SK-N-SH treated with all-trans-retinoic acid at 6 μM for 48 hours (cell line): ENCODE measurements at regions not wholly inside any gene's neighbourhood (a gene's known extent, or its start where the extent isn't known, plus 50 kb on each side); places are given as distances from the start of the nearest gene placed in this dataset.

Experiments
- ATAC-seq: fragments of 200-7000 bp; cut with Tn5 transposase; 3 replicates; pipeline ENCODE4 v1.9.1; 2020; ENCODE audit warnings: mild to moderate bottlenecking, moderate library complexity
- ARNTL ChIP-seq: fragments of 450-650 bp; formaldehyde crosslinking; IDR thresholded peaks from 2 replicates; pipeline ENCODE4 v1.5.0; 2020; ENCODE audit warnings: low read depth, mild to moderate bottlenecking, moderate library complexity, borderline replicate concordance
- BACH2 ChIP-seq: fragments of 250-450 bp; sonication (Bioruptor Pico); IDR thresholded peaks from 2 replicates; pipeline ENCODE4 v1.9.0; 2021; ENCODE audit warnings: mild to moderate bottlenecking, borderline replicate concordance
- CREB5 ChIP-seq: fragments of 250-450 bp; sonication (Bioruptor Pico); IDR thresholded peaks from 2 replicates; pipeline ENCODE4 v1.5.1; 2020; ENCODE audit warnings: low read depth, mild to moderate bottlenecking, moderate library complexity
- CSDC2 ChIP-seq: fragments of 250-450 bp; sonication (Bioruptor Pico); IDR thresholded peaks from 2 replicates; pipeline ENCODE4 v1.5.0; 2020; ENCODE audit warnings: mild to moderate bottlenecking, moderate library complexity
- CSRNP3 ChIP-seq: fragments of 250-450 bp; sonication (Bioruptor Pico); IDR thresholded peaks from 2 replicates; pipeline ENCODE4 v1.5.1; 2021; ENCODE audit warnings: mild to moderate bottlenecking, moderate library complexity
- GLIS3 ChIP-seq: fragments of 250-450 bp; sonication (Bioruptor Pico); IDR thresholded peaks from 2 replicates; pipeline ENCODE4 v1.5.0; 2020; ENCODE audit warnings: mild to moderate bottlenecking, moderate library complexity
- ISL1 ChIP-seq: fragments of 250-450 bp; sonication (Bioruptor Pico); IDR thresholded peaks from 2 replicates; pipeline ENCODE4 v2.1.2; 2022; ENCODE audit warnings: mild to moderate bottlenecking, moderate library complexity
- OSR1 ChIP-seq: fragments of 250-450 bp; sonication (Bioruptor Pico); IDR thresholded peaks from 2 replicates; pipeline ENCODE4 v1.8.0; 2022; ENCODE audit warnings: moderate library complexity, mild to moderate bottlenecking, inconsistent platforms
- PATZ1 ChIP-seq: fragments of 250-450 bp; sonication (Bioruptor Pico); IDR thresholded peaks from 2 replicates; pipeline ENCODE4 v1.8.0; 2020; ENCODE audit warnings: mild to moderate bottlenecking, moderate library complexity, borderline replicate concordance
- POU6F1 ChIP-seq: fragments of 250-450 bp; sonication (Bioruptor Pico); IDR thresholded peaks from 2 replicates; pipeline ENCODE4 v1.8.0; 2021; ENCODE audit warnings: low read depth, mild to moderate bottlenecking, moderate library complexity, borderline replicate concordance
- PPARA ChIP-seq: fragments of 250-450 bp; sonication (Bioruptor Pico); IDR thresholded peaks from 2 replicates; pipeline ENCODE4 v1.5.0; 2020; ENCODE audit warnings: mild to moderate bottlenecking, borderline replicate concordance
- RARB ChIP-seq: fragments of 250-450 bp; sonication (Bioruptor Pico); IDR thresholded peaks from 2 replicates; pipeline ENCODE4 v1.8.0; 2021; ENCODE audit warnings: mild to moderate bottlenecking, moderate library complexity
- SNAI2 ChIP-seq: fragments of 250-450 bp; sonication (Bioruptor Pico); IDR thresholded peaks from 2 replicates; pipeline ENCODE4 v1.5.0; 2020; ENCODE audit warnings: mild to moderate bottlenecking, moderate library complexity
- TCF4 ChIP-seq: fragments of 250-450 bp; sonication (Bioruptor Pico); IDR thresholded peaks from 2 replicates; pipeline ENCODE4 v1.8.0; 2021; ENCODE audit warnings: mild to moderate bottlenecking, moderate library complexity, borderline replicate concordance
- TOX ChIP-seq: fragments of 250-450 bp; sonication (Bioruptor Pico); IDR thresholded peaks from 2 replicates; pipeline ENCODE4 v1.8.0; 2021; ENCODE audit warnings: mild to moderate bottlenecking, moderate library complexity, borderline replicate concordance
- TSHZ2 ChIP-seq: fragments of 250-450 bp; sonication (Bioruptor Pico); IDR thresholded peaks from 2 replicates; pipeline ENCODE4 v1.5.0; 2020; ENCODE audit warnings: mild to moderate bottlenecking, moderate library complexity
- ZC3H10 ChIP-seq: fragments of 250-450 bp; sonication (Bioruptor Pico); IDR thresholded peaks from 2 replicates; pipeline ENCODE4 v1.5.1; 2021; ENCODE audit warnings: mild to moderate bottlenecking, moderate library complexity
- ZFP3 ChIP-seq: fragments of 250-450 bp; sonication (Bioruptor Pico); IDR thresholded peaks from 2 replicates; pipeline ENCODE4 v1.5.0; 2020; ENCODE audit warnings: mild to moderate bottlenecking, moderate library complexity
- ZFP30 ChIP-seq: fragments of 450-650 bp; formaldehyde crosslinking; IDR thresholded peaks from 2 replicates; pipeline ENCODE4 v1.5.0; 2022; ENCODE audit warnings: mild to moderate bottlenecking, moderate library complexity
- ZNF565 ChIP-seq: fragments of 450-650 bp; formaldehyde crosslinking; conservative IDR thresholded peaks from 2 replicates; pipeline ENCODE4 v1.5.0; 2020; ENCODE audit warnings: low read depth, mild to moderate bottlenecking, moderate library complexity
- ZNF70 ChIP-seq: fragments of 450-650 bp; formaldehyde crosslinking; IDR thresholded peaks from 2 replicates; pipeline ENCODE4 v1.5.0; 2020; ENCODE audit warnings: mild to moderate bottlenecking, moderate library complexity

GRCh38 chr5:71961786-71962185, 145.5 kb upstream of the MAP1B start:
- ATAC-seq, result no peak
- TF ChIP-seq CSDC2 (CRISPR knock-in tag), result no peak
- no peak for TF ChIP-seq CSRNP3
- no peak for TF ChIP-seq TOX (CRISPR knock-in tag)
- no peak for TF ChIP-seq PATZ1 (CRISPR knock-in tag)
- no peak for TF ChIP-seq CREB5 (CRISPR knock-in tag)
- no peak for TF ChIP-seq ARNTL
- no peak for TF ChIP-seq ZFP30 (CRISPR knock-in tag)
- TF ChIP-seq ZNF70, result no peak

- TF ChIP-seq POU6F1 (CRISPR knock-in tag) (no peak), TOX (CRISPR knock-in tag) (no peak), CSDC2 (CRISPR knock-in tag) (no peak), PPARA (CRISPR knock-in tag) (no peak), CREB5 (CRISPR knock-in tag) (no peak), ZFP3 (CRISPR knock-in tag) (no peak), TSHZ2 (CRISPR knock-in tag) (no peak)
- no peak for ATAC-seq
Observed at GRCh38 chr5:71969460-71969859, 137.8 kb upstream of the MAP1B start.

- no peak for TF ChIP-seq PPARA (CRISPR knock-in tag)
- no peak for TF ChIP-seq BACH2
- ATAC-seq, result no peak
Observed at GRCh38 chr5:71971862-71972261, 135.4 kb upstream of the MAP1B start.

GRCh38 chr5:71972777-71973473, 134.3 kb upstream of the MAP1B start:
- ATAC-seq, result no peak
- TF ChIP-seq OSR1 (no peak), ZNF565 (CRISPR knock-in tag) (no peak), CSDC2 (CRISPR knock-in tag) (no peak), SNAI2 (CRISPR knock-in tag) (no peak), CREB5 (CRISPR knock-in tag) (no peak), ISL1 (CRISPR knock-in tag) (no peak), BACH2 (no peak), ZC3H10 (CRISPR knock-in tag) (no peak), RARB (CRISPR knock-in tag) (no peak), TCF4 (CRISPR knock-in tag) (no peak), TSHZ2 (CRISPR knock-in tag) (no peak), ZFP3 (CRISPR knock-in tag) (no peak), GLIS3 (CRISPR knock-in tag) (no peak)
